ENCODE measurements at regions not wholly inside any gene's neighbourhood (a gene's known extent, or its start where the extent isn't known, plus 50 kb on each side); places are given as distances from the start of the nearest gene placed in this dataset.

- TF ChIP-seq POLR2A (IDR thresholded peaks at IDR 0.05; ENCODE audit: low read depth, low read length) (no peak), POLR2AphosphoS5 (IDR thresholded peaks at IDR 0.05; ENCODE audit: low read depth, low read length) (no peak), TAF1 (IDR thresholded peaks at IDR 0.05; ENCODE audit: borderline replicate concordance, low read depth, low read length) (no peak)
Measured at GRCh38 chr14:105933238-105933637, 406.9 kb downstream of the TMEM121 start.
